SK-N-DZ (cell line): ENCODE measurements at regions not wholly inside any gene's neighbourhood (a gene's known extent, or its start where the extent isn't known, plus 50 kb on each side); places are given as distances from the start of the nearest gene placed in this dataset.

ENCODE experiments used
- DNase-seq: peaks from one replicate; pipeline ENCODE4 v3.0.0-alpha.2; 2015; ENCODE audit warnings: low spot score

- DNase-seq: no peak
Observed at GRCh38 chr7:41006306-41006995, 696.4 kb downstream of the INHBA start.

DNA sequence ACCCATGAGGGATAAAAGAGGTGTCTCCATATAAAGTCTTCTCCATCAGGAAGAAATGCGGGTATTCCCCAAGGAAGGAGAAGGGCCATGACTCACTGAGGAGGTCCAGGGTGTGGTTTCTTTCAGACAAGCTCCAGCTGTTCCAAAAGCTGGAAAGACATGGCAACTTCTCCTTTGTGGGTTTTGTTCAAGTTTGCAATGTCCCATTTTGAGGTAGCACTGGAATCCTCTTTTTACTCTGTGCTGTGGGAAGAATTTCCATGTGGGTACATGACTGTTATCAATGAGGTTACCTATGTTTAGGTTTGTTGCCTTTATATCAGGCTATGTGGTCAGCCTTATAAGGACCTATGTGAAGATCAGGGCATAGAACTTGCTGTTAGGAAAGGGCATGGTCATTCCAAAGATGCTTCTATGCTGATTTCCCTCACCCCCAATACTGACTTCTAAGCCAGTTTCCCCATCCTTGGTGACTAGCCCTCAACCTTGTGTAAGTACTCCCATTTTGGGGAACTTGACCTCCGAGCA lies 697.5 kb downstream of the INHBA start:
- no peak for DNase-seq

- DNase-seq: no peak
Observed at GRCh38 chr7:41003977-41004376, 698.9 kb downstream of the INHBA start.

DNA sequence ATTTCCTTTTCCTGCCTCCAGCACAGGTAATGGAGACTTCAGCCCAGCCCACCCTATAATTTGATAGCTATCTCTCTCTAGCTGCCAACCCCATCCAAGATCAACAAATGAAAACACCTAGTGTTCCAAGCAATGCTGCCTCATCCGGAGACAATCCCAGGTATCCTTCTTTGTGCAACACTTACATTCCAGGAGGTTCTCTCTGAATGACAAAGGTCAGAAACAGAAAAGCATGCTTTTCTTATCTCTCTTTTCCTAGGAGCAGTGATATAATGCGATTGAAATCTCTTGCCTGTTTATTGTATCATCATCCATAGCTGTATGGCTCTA lies 699.3 kb downstream of the INHBA start:
- DNase-seq: no peak

- DNase-seq: peak; percentile 44
Observed at GRCh38 chr7:41002741-41003610, 699.9 kb downstream of the INHBA start.

- DNase-seq: no peak
Observed at GRCh38 chr7:41000042-41000441, 702.8 kb downstream of the INHBA start.

DNA sequence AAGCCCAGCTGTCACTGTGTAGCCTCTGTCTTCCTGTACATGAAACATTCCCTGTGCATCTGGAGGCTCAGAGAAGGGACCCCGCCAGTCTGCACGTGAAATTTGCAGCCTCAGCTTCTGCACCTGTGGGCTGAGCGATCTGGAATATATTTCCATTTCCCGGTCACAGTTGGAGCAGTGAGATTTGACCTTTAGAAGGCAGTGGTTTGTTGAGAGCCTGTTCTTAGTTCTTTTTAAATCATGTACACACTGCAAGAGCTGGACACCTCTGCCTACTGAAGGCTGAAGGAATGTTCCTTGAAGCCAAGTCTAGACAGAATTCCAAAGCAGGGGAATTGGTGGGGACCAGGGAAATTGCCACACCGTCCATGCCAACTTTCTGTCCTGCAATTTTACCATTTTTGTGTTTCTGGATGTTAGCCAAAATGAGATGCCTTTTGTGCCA lies 706.6 kb downstream of the INHBA start:
- no peak for DNase-seq

DNA sequence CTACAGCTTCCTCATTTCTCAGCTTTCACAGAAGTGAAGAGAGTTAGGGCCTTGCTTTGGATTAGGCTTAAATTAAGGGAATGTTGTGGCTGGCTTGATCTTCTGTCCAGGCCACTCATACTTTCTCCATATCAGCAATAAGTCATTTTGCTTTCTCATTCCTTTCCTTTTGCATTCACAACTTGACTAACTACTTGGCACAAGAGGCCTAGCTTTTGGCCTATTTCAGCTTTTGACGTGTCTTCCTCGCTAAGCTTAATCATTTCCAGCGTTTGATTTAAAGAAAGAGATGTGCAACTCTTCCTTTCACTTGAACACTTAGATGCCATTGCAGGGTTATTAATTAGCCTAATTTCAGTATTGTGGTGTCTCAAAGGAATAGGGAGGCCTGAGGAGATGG lies 712.0 kb downstream of the INHBA start:
- DNase-seq: no peak

DNA sequence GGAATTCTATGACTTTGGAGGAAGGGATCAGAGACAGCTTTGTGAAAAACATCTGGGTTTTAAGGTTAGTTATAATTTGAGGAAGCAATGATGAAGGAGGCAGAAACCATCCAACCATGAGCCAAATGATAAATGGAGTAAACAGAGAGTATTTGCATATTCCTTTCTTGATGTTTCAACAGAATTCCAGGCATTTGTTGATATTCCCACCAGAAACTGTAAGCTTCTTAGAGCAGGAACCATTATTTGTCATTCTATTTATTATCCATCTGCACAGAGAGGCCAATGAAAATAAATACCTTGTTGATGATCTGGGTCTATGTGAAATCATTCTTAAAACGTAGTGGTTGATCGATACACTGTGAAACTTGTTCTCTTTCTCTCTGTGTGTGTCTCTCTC lies 715.3 kb downstream of the INHBA start:
- DNase-seq: no peak

DNA sequence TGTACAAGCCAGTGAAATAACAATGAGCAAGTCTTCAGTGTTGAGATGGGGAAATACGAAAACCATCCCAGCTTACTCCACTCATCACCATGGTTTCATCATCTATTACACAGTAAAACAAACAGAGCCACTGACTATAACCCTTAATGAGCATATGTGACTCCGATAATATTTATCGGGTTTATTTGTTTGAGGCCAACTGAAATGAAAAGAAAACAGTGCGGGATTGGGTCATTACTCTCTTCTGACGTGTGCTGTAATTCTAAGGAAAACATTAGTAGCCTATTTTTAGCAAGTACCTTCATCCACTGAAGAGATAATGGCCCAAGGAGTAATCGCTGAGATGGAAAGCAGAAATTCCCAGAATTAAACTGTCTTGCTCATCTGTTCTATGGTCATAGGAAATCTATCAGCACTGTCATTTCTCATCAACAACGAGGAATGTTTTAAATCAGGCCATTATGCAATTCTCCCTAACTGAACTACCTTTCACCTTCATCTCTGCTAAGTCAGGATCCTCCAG lies 716.5 kb downstream of the INHBA start:
- no peak for DNase-seq

GRCh38 chr7:40983111-40983510 lies 719.8 kb downstream of the INHBA start:
- no peak for DNase-seq

GRCh38 chr7:40979296-40979695 lies 723.6 kb downstream of the INHBA start:
- DNase-seq: no peak

GRCh38 chr7:40978047-40978446 lies 724.8 kb downstream of the INHBA start:
- no peak for DNase-seq

- peak; percentile 13 for DNase-seq
Observed at GRCh38 chr7:40977533-40977932, 725.4 kb downstream of the INHBA start.

DNA sequence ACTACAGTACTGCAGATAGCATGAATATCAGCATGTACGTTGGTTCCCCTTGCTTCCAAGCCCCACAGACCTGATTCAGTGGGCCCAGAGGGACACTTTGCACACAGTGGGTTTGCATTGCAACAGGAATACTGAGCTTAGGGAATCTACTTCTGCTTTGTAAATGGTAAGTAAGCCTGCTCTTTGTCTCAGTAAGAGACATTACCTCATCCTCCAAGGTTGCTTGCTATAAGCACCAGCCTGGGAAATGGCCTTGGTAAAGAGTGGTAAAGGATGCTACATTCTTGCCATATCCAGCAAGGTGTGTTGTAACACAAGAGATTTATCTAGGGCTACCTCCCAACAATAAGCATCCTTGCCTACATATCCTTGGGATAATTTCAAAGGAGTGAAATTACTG lies 730.5 kb downstream of the INHBA start:
- DNase-seq: no peak

DNA sequence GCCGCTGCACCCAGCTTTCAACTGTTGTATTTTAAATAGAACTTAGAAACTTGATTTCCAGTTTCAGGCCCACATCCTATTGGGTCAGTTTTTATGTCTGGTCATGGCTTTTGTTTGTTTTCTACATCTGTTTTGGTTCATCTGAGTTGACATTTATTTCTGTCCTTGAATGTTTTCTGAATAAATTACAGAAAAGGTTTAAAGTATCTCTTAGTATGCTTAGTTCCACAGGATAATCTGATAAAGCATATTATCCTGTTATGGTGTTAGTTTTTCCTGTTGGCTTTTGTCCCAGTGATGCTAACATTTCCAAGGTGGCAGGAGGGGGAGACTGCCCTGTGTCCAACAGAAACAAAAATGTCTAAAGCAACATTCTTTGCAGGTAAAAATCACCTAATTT lies 733.2 kb downstream of the INHBA start:
- DNase-seq: peak; percentile 23

DNA sequence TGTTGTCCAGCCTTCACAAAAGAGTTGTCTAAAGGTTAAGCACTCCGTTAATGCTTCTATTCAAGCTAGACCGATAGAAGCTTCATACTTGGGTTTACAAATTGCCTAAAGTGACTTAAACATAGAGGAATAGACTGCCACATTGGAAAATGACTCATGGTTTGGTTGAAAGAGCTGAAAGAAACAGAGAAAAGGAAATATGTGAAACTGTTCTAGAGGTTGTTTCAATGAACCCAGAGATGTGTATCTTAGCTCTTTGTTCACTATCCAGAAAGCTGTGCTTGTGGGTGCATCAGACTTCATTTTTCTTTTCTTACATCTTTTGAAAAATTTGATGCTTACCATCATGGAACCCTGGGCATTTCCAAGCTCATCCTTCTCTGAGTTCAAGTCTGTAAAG lies 736.2 kb downstream of the INHBA start:
- no peak for DNase-seq

DNA sequence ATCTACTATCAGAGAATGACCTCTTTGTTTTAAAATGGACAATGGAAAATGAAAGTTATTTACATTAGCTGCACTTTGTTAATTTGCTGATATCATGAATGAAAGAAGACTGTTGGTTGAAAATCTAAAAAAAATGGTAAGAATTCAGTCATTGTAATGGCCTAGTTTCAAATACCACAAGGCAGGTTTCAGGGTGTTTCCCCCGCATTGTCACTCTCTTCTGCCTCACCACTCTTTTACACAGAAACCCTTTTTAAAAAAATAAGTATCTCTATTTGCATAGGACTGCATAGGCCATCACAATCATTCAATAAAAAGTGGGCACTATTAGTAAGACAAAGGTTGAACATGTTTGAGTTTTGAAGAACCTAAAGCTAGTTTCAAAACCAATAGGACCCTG lies 737.1 kb downstream of the INHBA start:
- no peak for DNase-seq

GRCh38 chr7:40965016-40965415 lies 737.9 kb downstream of the INHBA start:
- no peak for DNase-seq

DNA sequence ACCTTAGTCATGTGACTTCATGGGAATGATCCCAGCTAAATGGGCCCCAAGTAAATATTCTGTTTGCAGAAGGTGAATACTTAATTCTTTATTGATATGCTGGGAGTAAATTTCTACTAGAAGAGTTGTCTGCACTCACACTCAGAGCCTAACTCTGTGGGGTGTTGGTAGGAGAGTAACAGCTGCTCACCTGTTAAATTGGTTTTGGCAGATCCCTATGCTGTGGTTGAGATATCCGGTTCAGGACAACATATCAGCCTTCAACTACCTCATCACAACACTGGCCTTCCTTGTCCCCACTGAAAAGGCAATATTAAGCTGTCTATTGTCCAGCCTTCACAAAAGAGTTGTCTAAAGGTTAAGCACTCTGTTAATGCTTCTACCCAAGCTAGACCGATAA lies 738.3 kb downstream of the INHBA start:
- DNase-seq: no peak

DNA sequence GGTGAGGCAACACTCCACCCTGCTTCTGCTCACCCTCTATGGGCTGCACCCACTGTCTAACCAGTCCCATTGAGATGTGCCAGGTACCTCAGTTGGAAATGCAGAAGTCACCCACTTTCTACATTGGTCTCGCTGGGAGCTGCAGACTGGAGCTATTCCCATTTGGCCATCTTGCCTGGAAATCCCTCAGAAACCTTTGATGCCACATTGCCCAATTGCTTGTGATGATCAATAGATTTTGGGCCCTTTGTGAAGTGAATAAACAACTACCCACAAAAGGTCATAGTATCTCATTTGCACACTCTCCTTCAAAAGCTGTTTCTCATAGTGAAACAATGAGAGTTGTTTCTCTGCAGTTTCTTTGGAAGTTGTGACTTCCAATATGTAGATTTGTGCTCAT lies 742.9 kb downstream of the INHBA start:
- no peak for DNase-seq

- no peak for DNase-seq
Observed at GRCh38 chr7:40948239-40948638, 754.7 kb downstream of the INHBA start.

- DNase-seq: no peak
Observed at GRCh38 chr7:40947566-40947965, 755.3 kb downstream of the INHBA start.
